Activated naive CD8-positive, alpha-beta T cell treated with anti-CD3 and anti-CD28 coated beads, Interleukin-2, amount 50 U/mL, for 24 hours (primary cell): ENCODE measurements at regions not wholly inside any gene's neighbourhood (a gene's known extent, or its start where the extent isn't known, plus 50 kb on each side); places are given as distances from the start of the nearest gene placed in this dataset.
"Not testable (repeated sequence)": the region's sequence is repeated elsewhere in the genome, so short reads cannot be mapped to it uniquely, and the experiment has no call there.

Source experiments
- ATAC-seq: fragments of 150-1000 bp; cut with Tn5 transposase; one replicate; pipeline ENCODE4 v1.10.0; 2021
- DNase-seq: peaks from one replicate; pipeline ENCODE4 v3.0.0; 2021
- H3K27ac Mint-ChIP-seq: one replicate; pipeline ENCODE4 v1.8.0; 2021; ENCODE audit warnings: mild to moderate bottlenecking, mixed read lengths
- H3K27me3 Mint-ChIP-seq: one replicate; pipeline ENCODE4 v1.8.0; 2021; ENCODE audit warnings: mixed read lengths
- H3K36me3 Mint-ChIP-seq: one replicate; pipeline ENCODE4 v1.8.0; 2021; ENCODE audit warnings: low read depth, mixed read lengths
- H3K4me1 Mint-ChIP-seq: one replicate; pipeline ENCODE4 v1.8.0; 2021; ENCODE audit warnings: mixed read lengths
- H3K4me3 Mint-ChIP-seq: one replicate; pipeline ENCODE4 v1.8.0; 2021; ENCODE audit warnings: mild to moderate bottlenecking, moderate library complexity, mixed read lengths
- H3K9me3 Mint-ChIP-seq: one replicate; pipeline ENCODE4 v1.8.0; 2021; ENCODE audit warnings: mixed read lengths

GRCh38 chrX:46204721-46205422, 340.3 kb downstream of the ZNF674 start:
- Mint-ChIP-seq H3K4me1 (peaks cover 36% of the 10 kb centered on the region), H3K36me3 (no peaks in the 10 kb centered on the region), H3K4me3 (no peak overlapping the region), H3K9me3 (no peaks in the 10 kb centered on the region), H3K27me3 (peaks cover 5% of the 10 kb centered on the region), H3K27ac (no peak overlapping the region)
- DNase-seq (no peak), ATAC-seq (peak; percentile 59)

- peaks cover 5% of the 10 kb centered on the region for H3K27me3 Mint-ChIP-seq
- H3K4me3 Mint-ChIP-seq = no peak overlapping the region
- no peak overlapping the region for H3K27ac Mint-ChIP-seq
- no peaks in the 10 kb centered on the region for H3K36me3 Mint-ChIP-seq
- no peaks in the 10 kb centered on the region for H3K9me3 Mint-ChIP-seq
- no peak for ATAC-seq
- DNase-seq = no peak
- H3K4me1 Mint-ChIP-seq = peaks cover 16% of the 10 kb centered on the region
These were observed 342.3 kb downstream of the ZNF674 start for GRCh38 chrX:46202733-46203514.

GRCh38 chrX:46200413-46200812, 344.8 kb downstream of the ZNF674 start:
- Mint-ChIP-seq H3K27me3 (peaks cover 5% of the 10 kb centered on the region), H3K27ac (no peak overlapping the region), H3K4me3 (no peak overlapping the region), H3K4me1 (peaks cover 11% of the 10 kb centered on the region), H3K36me3 (no peaks in the 10 kb centered on the region), H3K9me3 (no peaks in the 10 kb centered on the region)
- ATAC-seq = no peak
- no peak for DNase-seq

- Mint-ChIP-seq H3K4me1 (peaks cover 2% of the 10 kb centered on the region), H3K9me3 (peaks cover 4% of the 10 kb centered on the region), H3K27me3 (peaks cover 5% of the 10 kb centered on the region), H3K27ac (no peak overlapping the region), H3K36me3 (no peaks in the 10 kb centered on the region), H3K4me3 (no peak overlapping the region)
- ATAC-seq (no peak), DNase-seq (no peak)
These were observed 346.4 kb downstream of the ZNF674 start for GRCh38 chrX:46198858-46199257.

GRCh38 chrX:46186811-46187106, 358.5 kb downstream of the ZNF674 start:
- not testable (repeated sequence) for H3K36me3 Mint-ChIP-seq

GRCh38 chrX:46185923-46186810, 359.1 kb downstream of the ZNF674 start:
- H3K4me3 Mint-ChIP-seq = no peak overlapping the region
- peaks cover 2% of the 10 kb centered on the region for H3K27me3 Mint-ChIP-seq
- no peak for ATAC-seq
- H3K27ac Mint-ChIP-seq = no peak overlapping the region
- no peaks in the 10 kb centered on the region for H3K9me3 Mint-ChIP-seq
- H3K4me1 Mint-ChIP-seq = peaks cover 10% of the 10 kb centered on the region
- DNase-seq = no peak
- H3K36me3 Mint-ChIP-seq = peaks cover 4% of the 10 kb centered on the region

More at GRCh38 chrX:46186811-46187106, 358.5 kb downstream of the ZNF674 start:
- H3K4me3 Mint-ChIP-seq, H3K9me3 Mint-ChIP-seq, H3K27ac Mint-ChIP-seq, ATAC-seq, DNase-seq, H3K27me3 Mint-ChIP-seq: not testable (repeated sequence)
- peaks cover 10% of the 10 kb centered on the region for H3K4me1 Mint-ChIP-seq

- no peak for ATAC-seq
- Mint-ChIP-seq H3K9me3 (no peaks in the 10 kb centered on the region), H3K27me3 (no peaks in the 10 kb centered on the region), H3K4me1 (peaks cover 20% of the 10 kb centered on the region), H3K4me3 (no peak overlapping the region), H3K36me3 (peaks cover 4% of the 10 kb centered on the region), H3K27ac (no peak overlapping the region)
- DNase-seq = no peak
These were observed 360.5 kb downstream of the ZNF674 start for GRCh38 chrX:46184749-46185148.

- DNase-seq = peak; percentile 17
These were observed 364.9 kb downstream of the ZNF674 start for GRCh38 chrX:46180258-46180687.

GRCh38 chrX:46179748-46180147, 365.5 kb downstream of the ZNF674 start:
- DNase-seq (no peak), ATAC-seq (no peak)
- no peaks in the 10 kb centered on the region for H3K9me3 Mint-ChIP-seq
- H3K27me3 Mint-ChIP-seq = no peaks in the 10 kb centered on the region
- no peak overlapping the region for H3K4me3 Mint-ChIP-seq
- H3K27ac Mint-ChIP-seq = no peak overlapping the region
- H3K36me3 Mint-ChIP-seq = peaks cover 4% of the 10 kb centered on the region
- peaks cover 31% of the 10 kb centered on the region for H3K4me1 Mint-ChIP-seq

More at GRCh38 chrX:46180258-46180687, 364.9 kb downstream of the ZNF674 start:
- Mint-ChIP-seq H3K4me3 (no peak overlapping the region), H3K27me3 (no peaks in the 10 kb centered on the region), H3K4me1 (peaks cover 33% of the 10 kb centered on the region), H3K36me3 (peaks cover 4% of the 10 kb centered on the region), H3K9me3 (no peaks in the 10 kb centered on the region), H3K27ac (no peak overlapping the region)
- peak; percentile 43 for ATAC-seq

GRCh38 chrX:46178763-46179162, 366.5 kb downstream of the ZNF674 start:
- Mint-ChIP-seq H3K4me3 (no peak overlapping the region), H3K36me3 (peaks cover 4% of the 10 kb centered on the region), H3K9me3 (no peaks in the 10 kb centered on the region), H3K27ac (no peak overlapping the region), H3K27me3 (no peaks in the 10 kb centered on the region), H3K4me1 (peaks cover 26% of the 10 kb centered on the region)
- DNase-seq (no peak), ATAC-seq (no peak)

GRCh38 chrX:46173159-46173558, 372.1 kb downstream of the ZNF674 start:
- Mint-ChIP-seq H3K4me3 (no peak overlapping the region), H3K36me3 (no peaks in the 10 kb centered on the region), H3K9me3 (no peaks in the 10 kb centered on the region), H3K27me3 (no peaks in the 10 kb centered on the region), H3K4me1 (peaks cover 7% of the 10 kb centered on the region), H3K27ac (no peak overlapping the region)
- DNase-seq = no peak
- ATAC-seq = no peak

- ATAC-seq, H3K9me3 Mint-ChIP-seq: not testable (repeated sequence)
These were observed 373.8 kb downstream of the ZNF674 start for GRCh38 chrX:46171457-46171856.

GRCh38 chrX:46169808-46170207, 375.4 kb downstream of the ZNF674 start:
- DNase-seq (no peak), ATAC-seq (no peak)
- Mint-ChIP-seq H3K9me3 (no peaks in the 10 kb centered on the region), H3K36me3 (no peaks in the 10 kb centered on the region), H3K27me3 (peaks cover 4% of the 10 kb centered on the region), H3K27ac (no peak overlapping the region), H3K4me3 (no peak overlapping the region), H3K4me1 (peaks cover 5% of the 10 kb centered on the region)

More at GRCh38 chrX:46171457-46171856, 373.8 kb downstream of the ZNF674 start:
- H3K36me3 Mint-ChIP-seq, H3K4me1 Mint-ChIP-seq, H3K4me3 Mint-ChIP-seq, H3K27me3 Mint-ChIP-seq, DNase-seq, H3K27ac Mint-ChIP-seq: not testable (repeated sequence)

GRCh38 chrX:46168254-46168653, 377.0 kb downstream of the ZNF674 start:
- H3K27me3 Mint-ChIP-seq = peaks cover 4% of the 10 kb centered on the region
- no peak overlapping the region for H3K27ac Mint-ChIP-seq
- H3K36me3 Mint-ChIP-seq = no peaks in the 10 kb centered on the region
- no peak for DNase-seq
- H3K9me3 Mint-ChIP-seq = no peaks in the 10 kb centered on the region
- H3K4me3 Mint-ChIP-seq = no peak overlapping the region
- H3K4me1 Mint-ChIP-seq = peaks cover 5% of the 10 kb centered on the region
- no peak for ATAC-seq
